HG02642 (cell line): ENCODE measurements at regions not wholly inside any gene's neighbourhood (a gene's known extent, or its start where the extent isn't known, plus 50 kb on each side); places are given as distances from the start of the nearest gene placed in this dataset.

Experiments used
- ATAC-seq: cut with Tn5 transposase; IDR thresholded peaks from one replicate; pipeline ENCODE4 v1.9.1; 2021; ENCODE audit warnings: mild to moderate bottlenecking; ENCODE audit not compliant: unreplicated experiment, poor library complexity

- ATAC-seq, result peak; percentile 74
These were observed 244.0 kb downstream of the BUB3 start for GRCh38 chr10:123398180-123398591.

GRCh38 chr10:123398756-123399155 is 244.6 kb downstream of the BUB3 start:
- no peak for ATAC-seq

- ATAC-seq, result no peak
These were observed 245.2 kb downstream of the BUB3 start for GRCh38 chr10:123399276-123399839.

GRCh38 chr10:123402021-123402420 is 247.8 kb downstream of the BUB3 start:
- no peak for ATAC-seq

GRCh38 chr10:123402656-123403055 is 248.5 kb downstream of the BUB3 start:
- ATAC-seq, result peak; percentile 75

DNA sequence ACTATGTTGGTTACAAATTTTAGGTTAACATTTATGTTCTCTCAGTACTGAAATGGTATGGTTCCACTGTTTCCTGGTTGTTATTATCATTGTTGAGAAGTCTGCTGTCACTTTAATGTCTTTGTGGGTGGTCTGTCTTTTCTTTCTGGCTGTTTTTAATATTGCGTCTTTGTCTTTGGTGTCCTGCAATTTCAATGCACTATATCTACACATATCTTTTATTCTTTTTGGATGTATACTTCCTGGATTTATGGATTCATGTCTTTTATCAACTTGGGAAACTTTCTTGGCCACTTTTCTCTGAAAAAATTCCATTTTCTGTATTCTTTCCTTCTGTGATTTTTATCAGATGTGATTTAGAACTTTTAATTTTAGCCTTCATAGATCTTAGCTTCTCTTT is 250.2 kb downstream of the BUB3 start:
- ATAC-seq, result no peak

DNA sequence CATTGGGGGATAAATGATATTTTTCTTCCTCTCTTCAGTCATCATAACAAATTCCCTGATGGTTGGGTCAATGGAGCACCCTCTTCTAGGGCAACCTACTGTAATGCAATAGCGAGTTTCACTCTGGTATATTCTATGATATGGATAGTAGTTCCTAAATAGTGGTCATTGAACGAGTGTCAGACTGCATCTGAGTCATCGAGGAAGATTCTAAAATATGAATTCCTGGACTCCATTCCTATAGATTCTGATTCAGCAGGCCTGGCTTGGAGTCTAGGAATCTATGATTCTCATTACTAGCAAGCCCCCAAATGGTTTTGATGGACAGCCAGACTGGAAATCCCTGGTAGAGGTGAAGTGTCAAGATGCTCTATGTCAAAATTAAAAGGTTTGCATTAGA is 254.5 kb downstream of the BUB3 start:
- no peak for ATAC-seq

GRCh38 chr10:123409426-123409825 is 255.2 kb downstream of the BUB3 start:
- ATAC-seq, result no peak

- no peak for ATAC-seq
These were observed 255.7 kb downstream of the BUB3 start for GRCh38 chr10:123409884-123410283.

GRCh38 chr10:123413353-123413752 is 252.8 kb upstream of the GPR26 start:
- ATAC-seq, result no peak

DNA sequence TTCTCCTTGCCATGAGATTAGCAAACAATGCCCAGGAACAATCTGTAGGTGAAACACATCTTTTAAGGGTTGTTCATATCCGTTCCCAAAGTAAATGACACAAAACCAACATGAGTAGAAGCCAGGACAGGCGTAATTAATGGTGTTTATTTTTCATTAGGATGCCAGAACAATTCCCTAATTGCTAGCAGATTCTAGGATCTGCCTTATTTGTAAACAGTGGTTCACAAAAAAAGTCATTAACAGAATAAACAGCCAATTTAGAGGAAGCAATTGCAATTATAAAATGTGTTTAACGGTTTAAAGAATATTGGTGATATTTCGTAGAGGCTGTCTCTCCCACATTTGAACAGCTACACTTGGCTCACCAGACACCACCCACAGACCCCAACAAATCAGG is 250.6 kb upstream of the GPR26 start:
- ATAC-seq, result no peak

DNA sequence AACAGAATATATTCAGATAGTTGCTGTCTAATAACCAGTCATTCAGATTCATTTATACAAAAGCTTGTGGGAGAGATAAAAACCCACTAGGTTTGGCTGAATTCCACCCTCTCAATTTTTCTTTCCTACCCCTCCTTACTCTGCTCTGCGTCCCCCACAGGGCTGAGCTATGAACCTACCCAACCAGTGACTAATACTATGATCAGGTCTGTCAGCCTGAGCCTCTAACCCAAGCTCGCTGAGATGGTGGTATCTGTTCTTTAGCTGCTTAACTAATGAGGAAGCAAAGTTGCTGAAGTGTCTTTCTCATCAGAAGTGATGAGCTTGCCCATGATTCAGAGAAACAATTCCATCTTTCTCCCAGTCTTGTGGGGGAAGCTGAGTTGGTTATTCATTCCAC is 248.7 kb upstream of the GPR26 start:
- no peak for ATAC-seq

DNA sequence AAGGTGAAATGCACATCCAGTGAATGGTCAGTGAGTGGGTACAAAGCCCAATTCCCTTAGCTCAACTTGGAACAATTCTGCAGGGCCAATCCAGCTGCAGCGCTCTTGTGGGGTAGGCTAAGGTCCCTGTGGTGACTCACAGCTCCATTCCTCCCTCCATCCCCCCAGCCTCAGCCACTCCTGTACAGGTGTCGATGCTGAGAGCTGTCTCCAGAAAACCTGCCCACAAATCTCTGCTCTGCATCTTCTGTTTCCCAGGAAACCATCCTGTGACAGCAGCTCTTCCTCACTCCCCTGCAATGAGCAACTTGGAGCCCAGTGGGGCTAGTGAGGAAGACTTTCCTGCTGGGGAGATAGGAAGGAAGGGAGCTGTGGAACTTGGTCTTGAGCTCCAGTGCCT is 244.7 kb upstream of the GPR26 start:
- no peak for ATAC-seq

DNA sequence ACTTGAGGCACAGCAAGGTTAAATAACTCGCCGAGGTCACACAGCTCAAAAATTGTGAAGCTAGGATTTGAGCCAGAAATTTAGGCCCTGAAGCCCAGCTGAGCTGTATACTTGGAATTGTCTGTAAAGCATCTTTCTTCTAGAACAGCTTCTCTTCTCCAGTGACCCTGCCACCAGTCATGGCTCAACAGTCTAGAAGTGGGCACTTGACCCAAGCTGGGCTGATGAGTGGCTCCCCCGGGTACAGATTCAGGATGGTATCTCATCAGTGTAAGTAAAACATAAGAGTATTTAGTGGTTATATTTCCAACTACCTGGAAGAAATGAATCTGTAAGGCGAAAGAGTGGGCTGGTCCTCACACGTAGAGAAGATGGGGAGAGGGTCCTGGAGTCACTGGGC is 243.9 kb upstream of the GPR26 start:
- ATAC-seq, result no peak

DNA sequence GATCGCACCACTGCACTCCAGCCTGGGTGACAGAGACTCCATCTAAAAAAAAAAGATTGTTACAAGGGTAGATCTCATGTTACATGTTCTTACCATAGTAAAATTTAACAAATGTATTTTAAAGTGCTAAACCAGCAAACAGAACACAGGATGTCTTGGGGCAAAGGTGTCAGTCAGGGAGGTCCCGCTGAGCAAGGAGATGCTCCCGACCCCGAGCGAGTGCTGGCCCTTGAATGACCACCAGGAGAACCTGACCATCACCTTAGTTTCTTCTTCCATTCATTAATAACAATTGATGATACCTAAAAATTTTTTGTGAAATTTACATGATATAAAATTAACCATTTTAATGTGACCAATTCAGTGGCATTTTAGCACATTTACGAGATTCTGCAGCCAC is 241.6 kb upstream of the GPR26 start:
- ATAC-seq, result no peak

- no peak for ATAC-seq
These were observed 240.5 kb upstream of the GPR26 start for GRCh38 chr10:123425680-123426079.

GRCh38 chr10:123427165-123427786 is 238.9 kb upstream of the GPR26 start:
- ATAC-seq, result no peak

- ATAC-seq, result no peak
These were observed 237.8 kb upstream of the GPR26 start for GRCh38 chr10:123428391-123428790.

GRCh38 chr10:123429706-123430221 is 236.4 kb upstream of the GPR26 start:
- no peak for ATAC-seq

GRCh38 chr10:123433539-123433938 is 232.6 kb upstream of the GPR26 start:
- no peak for ATAC-seq

DNA sequence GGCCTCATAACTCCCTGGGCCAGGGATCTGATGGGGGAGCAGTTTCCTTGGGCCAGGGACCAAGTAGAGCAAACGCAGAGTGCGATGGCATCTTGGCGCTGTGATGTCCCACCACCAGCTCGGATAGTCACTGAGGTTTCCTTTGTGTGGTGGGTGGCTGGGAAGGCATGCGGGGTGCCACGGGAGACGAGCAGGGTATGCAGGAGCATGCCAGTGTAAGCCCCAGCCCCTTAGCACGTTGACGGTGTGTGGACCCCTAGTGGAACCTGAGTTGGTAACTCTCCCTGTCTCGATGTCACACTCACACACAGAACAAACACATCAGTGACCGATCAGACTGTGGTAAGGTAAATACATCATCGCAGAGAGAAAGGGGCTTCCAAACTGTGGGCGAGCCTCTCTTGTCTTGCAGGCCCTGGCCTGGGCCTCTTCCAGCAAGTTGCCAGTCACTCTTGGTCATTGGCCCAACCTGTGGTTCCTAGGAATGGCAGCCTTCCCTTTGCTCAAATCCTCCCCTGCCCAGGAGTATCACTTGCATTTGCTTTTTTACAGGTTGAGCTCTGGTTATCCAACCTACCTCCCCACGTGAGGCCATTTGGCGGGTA is 231.6 kb upstream of the GPR26 start:
- no peak for ATAC-seq

DNA sequence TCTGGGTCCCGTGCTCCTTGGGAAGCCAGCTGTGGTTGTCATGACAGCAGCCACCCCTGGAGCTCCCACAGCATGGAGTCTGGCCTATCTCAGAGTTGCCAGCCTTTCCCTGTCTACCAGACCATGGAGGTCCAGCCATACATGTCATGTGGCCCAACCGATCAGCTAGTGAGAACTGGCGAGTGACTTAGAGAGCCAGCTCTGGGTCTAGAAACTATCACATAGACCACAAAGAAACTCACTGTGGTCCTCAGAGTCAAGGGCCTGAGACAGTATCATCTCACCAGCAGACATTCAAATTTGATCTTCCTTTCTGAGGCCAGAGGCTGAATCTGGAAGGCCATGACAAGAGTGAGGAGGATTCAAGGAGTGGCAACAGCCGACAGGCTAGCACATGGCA is 223.3 kb upstream of the GPR26 start:
- peak; percentile 87 for ATAC-seq
